DND-41 (cell line): ENCODE measurements at regions not wholly inside any gene's neighbourhood (a gene's known extent, or its start where the extent isn't known, plus 50 kb on each side); places are given as distances from the start of the nearest gene placed in this dataset.

Experiments
- CTCF ChIP-seq: IDR thresholded peaks from 2 replicates; pipeline ENCODE4 v1.5.1; 2012; ENCODE audit warnings: borderline replicate concordance, low read length, moderate library complexity, mild to moderate bottlenecking; ENCODE audit not compliant: poor library complexity, severe bottlenecking; ENCODE audit errors: extremely low read depth
- EZH2 ChIP-seq: IDR thresholded peaks from 3 replicates; pipeline ENCODE4 v1.6.1; 2012; ENCODE audit warnings: borderline replicate concordance, low read depth, mild to moderate bottlenecking, moderate library complexity, low read length, inconsistent platforms; ENCODE audit not compliant: severe bottlenecking

GRCh38 chr6:167761794-167762258 is 64.9 kb upstream of the AFDN start:
- no peak for TF ChIP-seq CTCF
- TF ChIP-seq EZH2, result no peak
